GM18951 (cell line): ENCODE measurements at regions not wholly inside any gene's neighbourhood (a gene's known extent, or its start where the extent isn't known, plus 50 kb on each side); places are given as distances from the start of the nearest gene placed in this dataset.
"Not testable (repeated sequence)": the region's sequence is repeated elsewhere in the genome, so short reads cannot be mapped to it uniquely, and the experiment has no call there.

Source experiments
- POLR2A ChIP-seq: IDR thresholded peaks from 4 replicates; pipeline ENCODE4 v1.6.1; 2011; ENCODE audit warnings: mild to moderate bottlenecking; ENCODE audit not compliant: insufficient read length, insufficient read depth; ENCODE audit errors: extremely low read depth
- in situ Hi-C: fragments of 300-500 bp; cut with MboI; formaldehyde crosslinking; loops from one replicate; pipeline ENCODE4 v1.12.0; 2022; ENCODE audit warnings: low sequenced_read_pairs, mixed read lengths, inconsistent platforms; ENCODE audit not compliant: unreplicated experiment

DNA sequence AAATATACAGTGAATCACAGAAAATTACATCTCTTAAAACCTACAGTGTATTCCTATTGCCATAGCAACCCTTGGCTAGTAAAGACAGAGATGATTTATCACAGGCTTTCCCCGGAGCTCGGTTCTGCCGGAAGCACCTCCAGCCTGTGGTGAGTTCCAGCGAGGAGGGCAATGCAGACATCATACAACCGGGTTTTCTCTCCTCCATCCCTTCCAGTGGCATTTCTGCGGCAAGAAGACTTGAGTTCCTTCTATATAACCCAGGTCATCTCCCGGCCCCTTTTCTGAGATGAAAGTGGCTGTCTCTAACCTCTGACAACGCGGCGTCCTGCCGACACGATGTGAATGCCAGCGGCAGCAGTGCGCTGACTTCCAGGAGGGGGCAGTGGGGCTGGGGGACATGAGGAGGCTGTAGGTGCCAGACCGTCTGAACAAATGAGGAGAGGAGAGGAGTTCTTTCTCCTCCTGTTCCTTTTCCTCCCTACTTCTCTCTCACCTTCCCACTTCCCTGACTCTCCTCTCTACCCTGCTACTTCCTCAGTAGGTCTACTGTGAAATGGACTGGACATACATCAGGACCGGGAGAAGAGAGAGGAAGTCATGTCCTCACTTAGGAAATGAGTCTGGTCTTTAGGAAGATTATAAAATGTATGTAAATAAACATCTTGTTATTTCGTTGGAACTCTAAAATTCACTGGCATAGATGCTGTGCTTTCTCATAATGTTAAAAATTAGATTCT, 68.6 kb upstream of the MAX start:
- in situ Hi-C loops, result loop anchor here (25.0 kb wide), 1 partner anchor 666 kb away; no protein-coding TSS in a partner anchor
- no peak for TF ChIP-seq POLR2A

DNA sequence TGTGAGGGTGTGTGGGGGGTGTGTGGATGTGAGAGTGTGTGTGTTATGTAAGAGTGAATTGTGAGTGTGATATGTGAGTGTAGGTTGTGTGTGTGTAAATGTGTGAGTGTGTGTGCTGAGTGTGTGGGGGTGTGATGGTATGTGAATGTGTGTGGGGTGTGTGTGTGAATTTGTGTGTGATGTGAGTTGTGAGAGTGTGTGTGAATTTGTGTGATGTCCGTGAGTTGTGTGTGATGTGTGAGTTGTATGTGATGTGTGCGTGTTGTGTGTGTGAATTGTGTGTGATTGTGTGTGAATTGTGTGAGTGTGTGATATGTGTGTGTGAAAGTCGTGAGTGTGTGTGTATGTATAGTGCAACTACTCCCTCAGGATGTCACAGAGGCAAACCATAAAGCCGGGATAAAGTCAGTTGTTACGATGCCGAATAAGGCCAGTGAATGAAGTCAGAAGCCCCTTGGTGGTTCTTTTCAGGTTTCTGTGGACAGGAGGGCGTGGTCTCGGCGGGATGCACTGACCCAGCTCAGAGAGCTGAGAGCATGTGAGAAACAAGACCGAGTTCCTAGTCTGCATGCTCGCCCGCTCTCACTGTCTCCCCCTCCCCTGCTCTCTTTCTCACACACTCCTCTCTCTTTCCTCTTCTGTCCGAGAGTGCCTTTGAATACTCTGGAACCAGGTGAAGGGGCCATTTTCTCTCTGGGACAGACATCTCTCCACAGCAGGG, 71.8 kb upstream of the MAX start:
- in situ Hi-C loops, result loop anchor here (25.0 kb wide), 1 partner anchor 663 kb away; no protein-coding TSS in a partner anchor
- no peak for TF ChIP-seq POLR2A

DNA sequence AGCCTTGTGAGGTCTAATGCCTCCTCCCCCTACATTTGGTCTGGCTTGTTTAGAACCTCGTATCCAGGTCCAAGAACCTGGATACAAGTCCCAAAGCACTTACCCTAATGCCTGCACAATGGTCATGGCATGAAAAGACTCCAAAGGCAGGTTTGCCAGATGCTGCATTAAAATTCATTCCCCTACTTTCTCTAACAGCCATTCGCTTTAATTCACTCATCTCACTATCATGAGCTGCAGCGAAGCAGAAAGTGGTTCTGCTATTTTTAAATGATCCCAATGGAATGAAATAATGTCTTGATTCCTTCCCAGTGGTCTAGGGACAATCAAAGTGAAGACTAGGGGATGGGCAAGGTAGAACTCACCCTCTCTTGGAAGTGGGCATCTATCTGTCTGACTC, 72.5 kb upstream of the MAX start:
- in situ Hi-C loops, result loop anchor here (25.0 kb wide), 1 partner anchor 663 kb away; no protein-coding TSS in a partner anchor
- no peak for TF ChIP-seq POLR2A

DNA sequence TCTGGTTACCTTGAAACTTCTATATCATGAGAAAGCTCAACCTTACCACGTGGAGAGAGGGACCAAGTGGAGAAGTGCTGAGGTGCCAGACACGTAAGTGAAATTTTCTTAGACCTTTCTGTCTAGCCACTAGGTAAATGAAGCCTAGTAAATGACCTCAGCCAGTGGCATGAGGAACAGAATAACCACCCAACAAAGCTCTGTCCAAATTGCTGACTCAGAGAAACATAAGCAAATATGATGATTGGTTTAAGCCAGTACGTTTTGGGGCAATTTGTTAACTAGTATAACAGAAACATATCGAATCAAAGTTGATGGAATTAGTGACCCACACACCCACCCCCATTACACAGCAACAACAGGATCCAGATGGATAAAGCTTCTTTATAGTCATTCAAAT, 75.2 kb upstream of the MAX start:
- in situ Hi-C loops, result no loop called here
- no peak for TF ChIP-seq POLR2A

DNA sequence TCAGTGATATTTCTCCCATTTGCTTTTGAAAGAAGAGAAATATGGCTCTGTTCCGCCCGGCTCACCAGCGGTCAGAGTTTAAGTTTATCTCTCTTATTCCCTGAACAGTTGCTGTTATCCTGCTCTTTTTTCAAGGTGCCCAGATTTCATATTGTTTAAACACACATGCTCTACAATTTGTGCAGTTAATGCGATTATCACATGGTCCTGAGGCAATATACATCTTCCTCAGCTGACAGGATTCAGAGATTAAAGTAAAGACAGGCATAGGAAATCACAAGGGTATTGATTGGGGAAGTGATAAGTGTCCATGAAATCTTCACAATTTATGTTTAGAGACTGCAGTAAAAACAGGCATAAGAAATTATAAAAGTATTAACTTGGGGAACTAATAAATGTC, 76.9 kb upstream of the MAX start:
- in situ Hi-C loops, result not testable (repeated sequence)

DNA sequence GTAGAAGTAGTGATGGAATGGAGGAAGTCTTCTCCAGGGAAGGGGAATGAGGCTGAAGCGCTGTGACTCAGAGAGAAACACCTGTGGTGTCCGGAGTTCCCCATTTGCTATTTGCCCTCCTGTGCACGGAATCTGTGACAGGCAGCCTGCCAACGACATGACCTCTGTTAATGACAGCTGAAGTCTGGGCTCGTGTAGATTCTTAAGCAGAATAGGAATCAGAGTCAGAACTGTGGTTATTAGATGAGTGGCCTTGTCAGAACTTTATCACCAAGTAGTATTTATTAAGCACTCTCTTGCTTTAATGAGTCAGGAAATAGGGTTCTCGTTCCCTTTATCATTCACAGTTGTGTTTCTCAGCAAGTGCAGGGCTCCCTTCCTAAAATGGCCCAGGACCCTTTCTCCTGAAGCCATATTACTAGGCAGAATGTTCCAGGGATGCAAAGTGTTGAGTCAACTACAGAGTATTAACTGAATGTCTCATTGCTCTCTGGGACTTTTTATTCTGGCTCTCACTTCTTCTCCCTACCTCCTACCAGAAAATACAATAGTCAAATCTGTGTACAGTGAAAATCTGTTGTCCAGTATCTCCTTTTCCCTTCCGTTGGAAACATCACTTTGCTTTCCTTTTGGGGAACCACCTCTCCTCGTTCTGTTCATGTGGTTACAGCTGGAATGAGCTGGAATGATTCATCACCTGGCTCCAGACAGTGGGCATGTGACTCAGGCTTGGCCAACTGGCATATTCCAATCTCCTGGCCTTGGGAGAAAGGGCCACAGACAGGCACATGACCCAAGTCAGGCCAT, 77.8 kb upstream of the MAX start:
- TF ChIP-seq POLR2A, result no peak
- in situ Hi-C loops, result no loop called here

DNA sequence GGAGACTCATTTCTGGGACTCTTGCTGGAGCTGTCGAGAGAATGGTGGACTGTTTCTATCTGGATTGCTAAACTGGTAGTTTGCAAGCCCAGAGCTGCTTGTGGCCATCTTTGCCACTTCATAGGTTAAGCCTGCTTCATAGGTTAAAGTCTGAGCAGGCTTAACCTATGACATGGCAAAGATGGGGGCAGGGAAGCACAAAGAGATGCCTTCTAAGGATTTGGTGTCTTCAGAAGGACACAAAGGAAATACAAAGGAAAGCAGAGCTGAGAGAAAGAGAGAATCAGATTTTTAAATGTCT, 78.4 kb upstream of the MAX start:
- no peak for TF ChIP-seq POLR2A
- in situ Hi-C loops, result no loop called here

DNA sequence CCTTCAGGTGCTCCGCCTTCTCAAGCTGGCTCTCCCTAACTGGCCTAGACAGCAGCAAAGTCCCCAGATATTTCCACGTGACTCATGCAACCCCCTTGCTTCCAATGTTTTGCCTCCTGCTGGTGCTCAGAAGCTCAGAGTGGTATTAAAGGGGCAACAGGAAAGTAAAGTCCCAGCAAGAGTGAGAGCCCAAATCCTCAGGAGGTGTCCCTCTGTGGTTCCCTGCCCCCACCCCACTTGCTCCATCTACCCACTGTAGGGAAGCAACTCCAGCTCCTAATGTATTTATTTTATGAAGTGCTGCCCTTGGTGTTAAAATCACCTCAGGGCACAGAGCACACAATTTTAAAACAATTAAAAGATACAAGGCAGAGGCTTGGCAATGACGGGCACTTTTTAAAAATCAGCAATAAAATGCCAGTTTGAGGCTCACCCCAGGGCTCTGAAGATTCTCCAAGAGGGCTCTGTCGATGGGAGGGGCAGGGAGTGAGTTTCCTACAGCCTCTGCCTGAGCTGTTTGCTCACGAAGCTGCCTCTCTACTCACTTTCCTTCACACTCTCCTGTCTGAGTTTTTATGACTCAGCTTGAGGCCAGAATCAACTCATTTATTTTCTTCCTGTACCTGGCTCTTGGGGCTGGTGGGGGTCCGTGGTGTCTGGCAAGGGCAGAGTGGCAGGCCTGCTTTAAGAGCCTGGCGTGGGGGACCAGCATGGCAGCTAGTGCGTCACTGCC, 81.9 kb upstream of the MAX start:
- no peak for TF ChIP-seq POLR2A
- in situ Hi-C loops, result no loop called here

DNA sequence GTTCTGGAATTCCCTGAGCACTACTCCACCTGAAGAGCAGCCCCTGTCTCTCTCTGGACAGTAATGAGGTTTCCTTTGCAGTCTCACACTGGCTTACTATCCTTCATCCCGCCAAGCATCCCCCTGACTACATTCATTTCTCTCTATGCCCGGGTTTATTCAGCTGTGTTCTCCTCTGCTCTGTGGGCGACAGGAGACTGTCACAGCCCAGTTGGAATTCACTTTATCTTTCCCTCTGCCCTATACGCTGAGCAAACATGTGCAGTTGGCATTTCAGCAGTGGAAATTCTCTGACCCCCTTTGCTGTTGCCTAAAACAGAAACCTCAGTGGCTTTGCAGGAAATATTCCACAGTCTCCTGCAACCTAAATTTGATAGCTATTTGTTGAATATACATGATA, 83.5 kb upstream of the MAX start:
- in situ Hi-C loops, result no loop called here
- no peak for TF ChIP-seq POLR2A

DNA sequence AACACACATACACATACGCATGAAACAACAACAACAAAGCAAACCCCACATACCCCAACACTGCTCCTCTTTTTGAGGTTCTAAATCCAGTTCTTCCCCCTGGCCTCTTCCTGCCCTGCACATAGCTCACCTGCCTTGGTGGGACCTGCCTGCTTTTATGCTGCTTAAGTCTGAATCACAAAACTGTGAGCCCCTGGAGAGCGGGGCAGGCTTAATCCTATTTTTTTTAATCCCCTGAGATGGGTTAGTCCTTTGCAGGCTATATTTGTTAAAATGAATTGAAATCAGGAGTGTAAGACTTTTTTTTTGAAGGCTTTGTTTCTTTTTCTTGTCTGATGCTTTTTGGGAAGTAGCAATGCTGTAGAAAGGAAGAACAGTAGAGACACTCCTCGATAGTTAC, 84.6 kb upstream of the MAX start:
- in situ Hi-C loops, result no loop called here
- TF ChIP-seq POLR2A, result no peak

DNA sequence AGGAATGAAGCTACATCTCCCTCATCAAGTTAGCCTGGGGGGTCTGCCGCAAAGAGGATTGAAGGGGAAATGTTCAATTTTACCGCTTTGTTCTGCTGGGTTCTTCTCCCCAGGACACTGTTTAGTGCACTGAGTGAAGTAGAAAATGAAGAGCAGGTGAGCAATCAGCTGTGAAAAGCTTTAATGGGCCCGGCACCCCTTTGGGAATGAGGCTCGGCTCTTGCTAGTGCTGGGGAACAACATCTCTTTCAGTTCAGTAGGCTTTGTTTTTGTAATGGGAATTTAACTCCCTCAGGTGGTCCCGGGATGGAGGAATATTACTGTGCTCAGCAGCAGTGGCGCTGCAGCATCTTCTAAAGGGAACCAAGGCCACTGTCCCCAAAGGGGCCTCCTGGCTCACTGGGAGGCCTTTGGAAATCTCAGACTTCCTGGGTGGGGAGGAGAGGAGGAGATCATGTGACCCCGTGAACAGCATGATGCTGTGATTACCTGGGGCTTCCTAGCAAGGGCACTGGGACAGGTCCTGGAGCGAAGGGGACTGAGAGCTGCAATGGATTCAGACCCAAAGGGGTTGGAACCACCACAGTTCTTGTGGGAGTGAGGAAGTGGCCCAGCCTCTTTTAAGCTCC, 85.2 kb upstream of the MAX start:
- in situ Hi-C loops, result no loop called here
- TF ChIP-seq POLR2A, result no peak

DNA sequence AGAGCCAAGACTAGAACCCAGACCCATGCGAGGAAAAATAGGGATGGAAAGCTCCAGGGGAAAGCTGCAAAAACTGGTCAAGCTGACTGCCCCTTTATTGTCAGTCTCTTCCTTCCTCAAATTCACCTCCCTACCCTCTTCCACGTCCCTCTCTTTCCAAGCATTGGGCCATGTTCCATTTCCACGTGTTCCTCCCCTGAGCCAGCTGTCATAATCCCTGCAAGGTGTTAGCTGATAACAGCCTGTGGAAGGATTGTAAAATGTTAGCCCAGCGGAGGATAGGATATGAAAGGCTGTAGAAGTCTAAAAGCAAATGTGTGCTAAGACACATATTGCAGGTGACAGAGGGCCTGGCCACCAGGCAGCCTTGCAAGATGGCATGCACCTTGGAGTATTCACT, 88.0 kb upstream of the MAX start:
- in situ Hi-C loops, result no loop called here
- TF ChIP-seq POLR2A, result no peak

DNA sequence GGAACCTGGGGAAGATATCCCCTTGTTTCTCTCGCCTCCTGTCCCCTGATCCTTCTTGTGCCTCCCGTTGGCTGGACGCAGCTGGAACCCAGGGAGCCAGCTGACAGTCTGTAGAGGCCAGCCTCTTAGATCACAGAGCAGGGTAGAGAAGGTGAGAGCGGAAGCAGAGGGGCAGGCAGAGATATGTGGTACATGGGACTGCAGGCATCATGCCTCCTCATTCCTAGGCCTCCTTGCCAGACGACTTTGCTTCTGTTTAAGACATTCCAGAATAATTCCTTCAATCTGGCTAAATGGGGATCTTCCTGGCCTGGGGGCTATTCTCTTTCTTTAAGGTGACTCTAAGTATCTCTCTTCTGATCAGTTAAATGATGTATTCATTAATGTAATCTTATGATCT, 89.4 kb upstream of the MAX start:
- in situ Hi-C loops, result no loop called here

More for the DNA sequence above, 89.4 kb upstream of the MAX start:
- TF ChIP-seq POLR2A, result no peak
